ENCODE measurements at regions not wholly inside any gene's neighbourhood (a gene's known extent, or its start where the extent isn't known, plus 50 kb on each side); places are given as distances from the start of the nearest gene placed in this dataset.
A peak's percentile ranks its signal among the peaks of the same experiment; 100 is the strongest.

DNA sequence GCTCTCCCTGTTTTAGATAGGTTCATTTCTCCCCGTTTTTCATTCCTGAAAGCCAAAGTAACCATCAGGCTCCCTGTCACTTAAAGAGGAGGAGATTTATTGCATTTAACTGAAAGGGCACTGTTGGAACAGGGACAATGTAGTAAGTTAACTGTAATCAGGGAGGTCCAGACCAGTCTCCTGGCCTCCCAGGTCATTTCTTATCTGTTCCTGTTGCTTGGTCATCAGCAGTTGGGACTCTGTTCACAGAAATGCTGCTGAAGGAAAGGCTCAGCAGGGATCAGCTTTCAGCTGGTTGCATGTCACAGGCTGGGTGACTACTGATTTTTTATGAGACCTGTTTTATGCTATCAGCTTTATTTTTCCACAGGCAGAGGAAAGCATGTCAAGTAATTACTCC is 622.6 kb upstream of the GOT2 start (continued):
- TF ChIP-seq HDAC3 (IDR thresholded peaks at IDR 0.05; ENCODE audit: borderline replicate concordance, partially characterized antibody) (peak; percentile 80), MTA2 (IDR thresholded peaks at IDR 0.05; ENCODE audit: low read depth) (peak; percentile 89), PYGO2 (tag; IDR thresholded peaks at IDR 0.05) (no peak), ZNF146 (CRISPR knock-in tag; IDR thresholded peaks at IDR 0.05; ENCODE audit: unreplicated experiment) (no peak), NFATC3 (IDR thresholded peaks at IDR 0.05) (no peak), ZNF444 (CRISPR knock-in tag; IDR thresholded peaks at IDR 0.05) (no peak), HDAC2 (IDR thresholded peaks at IDR 0.05) (peak; percentile 87), JUND (IDR thresholded peaks at IDR 0.05; ENCODE audit: borderline replicate concordance, low read depth, low read length) (peak; percentile 73), JUND (tag; IDR thresholded peaks at IDR 0.05; ENCODE audit: borderline replicate concordance, low read depth, low read length) (peak; percentile 67; the same call in 1 of the 3 replicates), DPF2 (IDR thresholded peaks at IDR 0.05) (peak; percentile 96), CAMTA2 (CRISPR knock-in tag; conservative IDR thresholded peaks at IDR 0.05) (no peak), CBX3 (IDR thresholded peaks at IDR 0.05; ENCODE audit: borderline replicate concordance in 1 of 2, low read length in 2 of 2) (peak in 1 of 2 experiments; percentile 41; a peak in 1 of 3 replicates), GABPB1 (CRISPR knock-in tag; IDR thresholded peaks at IDR 0.05) (no peak), SLC30A9 (CRISPR knock-in tag; IDR thresholded peaks at IDR 0.05) (no peak), ERF (CRISPR knock-in tag; IDR thresholded peaks at IDR 0.05) (no peak), CBFA2T3 (IDR thresholded peaks at IDR 0.05) (peak; percentile 98), NCOA2 (IDR thresholded peaks at IDR 0.05; ENCODE audit: partially characterized antibody in 2 of 2) (peak; percentile 69 to 70), NR1H2 (CRISPR knock-in tag; IDR thresholded peaks at IDR 0.05) (no peak), LEF1 (IDR thresholded peaks at IDR 0.05) (peak; percentile 89), RBM25 (IDR thresholded peaks at IDR 0.05; ENCODE audit: low read depth, low read length, severe bottlenecking) (no peak), RB1 (IDR thresholded peaks at IDR 0.05; ENCODE audit: low read depth) (no peak), SMARCB1 (IDR thresholded peaks at IDR 0.05; ENCODE audit: insufficient read length, low read depth) (no peak), POLR2A (conservative IDR thresholded peaks at IDR 0.05) (no peak), SREBF2 (CRISPR knock-in tag; IDR thresholded peaks at IDR 0.05) (no peak), ZNF766 (CRISPR knock-in tag; conservative IDR thresholded peaks at IDR 0.05) (peak; percentile 84), POLR2G (IDR thresholded peaks at IDR 0.05; ENCODE audit: low read depth, low read length) (no peak)
- TF ChIP-seq, protein P1, sequence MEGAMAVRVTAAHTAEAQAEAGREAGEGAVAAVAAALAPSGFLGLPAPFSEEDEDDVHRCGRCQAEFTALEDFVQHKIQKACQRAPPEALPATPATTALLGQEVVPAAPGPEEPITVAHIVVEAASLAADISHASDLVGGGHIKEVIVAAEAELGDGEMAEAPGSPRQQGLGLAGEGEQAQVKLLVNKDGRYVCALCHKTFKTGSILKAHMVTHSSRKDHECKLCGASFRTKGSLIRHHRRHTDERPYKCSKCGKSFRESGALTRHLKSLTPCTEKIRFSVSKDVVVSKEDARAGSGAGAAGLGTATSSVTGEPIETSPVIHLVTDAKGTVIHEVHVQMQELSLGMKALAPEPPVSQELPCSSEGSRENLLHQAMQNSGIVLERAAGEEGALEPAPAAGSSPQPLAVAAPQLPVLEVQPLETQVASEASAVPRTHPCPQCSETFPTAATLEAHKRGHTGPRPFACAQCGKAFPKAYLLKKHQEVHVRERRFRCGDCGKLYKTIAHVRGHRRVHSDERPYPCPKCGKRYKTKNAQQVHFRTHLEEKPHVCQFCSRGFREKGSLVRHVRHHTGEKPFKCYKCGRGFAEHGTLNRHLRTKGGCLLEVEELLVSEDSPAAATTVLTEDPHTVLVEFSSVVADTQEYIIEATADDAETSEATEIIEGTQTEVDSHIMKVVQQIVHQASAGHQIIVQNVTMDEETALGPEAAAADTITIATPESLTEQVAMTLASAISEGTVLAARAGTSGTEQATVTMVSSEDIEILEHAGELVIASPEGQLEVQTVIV (CRISPR knock-in tag; IDR thresholded peaks at IDR 0.05; ENCODE audit: borderline replicate concordance): no peak
- TF ChIP-seq, protein P2, sequence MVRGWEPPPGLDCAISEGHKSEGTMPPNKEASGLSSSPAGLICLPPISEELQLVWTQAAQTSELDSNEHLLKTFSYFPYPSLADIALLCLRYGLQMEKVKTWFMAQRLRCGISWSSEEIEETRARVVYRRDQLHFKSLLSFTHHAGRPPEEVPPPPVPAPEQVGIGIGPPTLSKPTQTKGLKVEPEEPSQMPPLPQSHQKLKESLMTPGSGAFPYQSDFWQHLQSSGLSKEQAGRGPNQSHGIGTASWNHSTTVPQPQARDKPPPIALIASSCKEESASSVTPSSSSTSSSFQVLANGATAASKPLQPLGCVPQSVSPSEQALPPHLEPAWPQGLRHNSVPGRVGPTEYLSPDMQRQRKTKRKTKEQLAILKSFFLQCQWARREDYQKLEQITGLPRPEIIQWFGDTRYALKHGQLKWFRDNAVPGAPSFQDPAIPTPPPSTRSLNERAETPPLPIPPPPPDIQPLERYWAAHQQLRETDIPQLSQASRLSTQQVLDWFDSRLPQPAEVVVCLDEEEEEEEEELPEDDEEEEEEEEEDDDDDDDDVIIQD (CRISPR knock-in tag; IDR thresholded peaks at IDR 0.05): no peak
- TF ChIP-seq, protein P3, sequence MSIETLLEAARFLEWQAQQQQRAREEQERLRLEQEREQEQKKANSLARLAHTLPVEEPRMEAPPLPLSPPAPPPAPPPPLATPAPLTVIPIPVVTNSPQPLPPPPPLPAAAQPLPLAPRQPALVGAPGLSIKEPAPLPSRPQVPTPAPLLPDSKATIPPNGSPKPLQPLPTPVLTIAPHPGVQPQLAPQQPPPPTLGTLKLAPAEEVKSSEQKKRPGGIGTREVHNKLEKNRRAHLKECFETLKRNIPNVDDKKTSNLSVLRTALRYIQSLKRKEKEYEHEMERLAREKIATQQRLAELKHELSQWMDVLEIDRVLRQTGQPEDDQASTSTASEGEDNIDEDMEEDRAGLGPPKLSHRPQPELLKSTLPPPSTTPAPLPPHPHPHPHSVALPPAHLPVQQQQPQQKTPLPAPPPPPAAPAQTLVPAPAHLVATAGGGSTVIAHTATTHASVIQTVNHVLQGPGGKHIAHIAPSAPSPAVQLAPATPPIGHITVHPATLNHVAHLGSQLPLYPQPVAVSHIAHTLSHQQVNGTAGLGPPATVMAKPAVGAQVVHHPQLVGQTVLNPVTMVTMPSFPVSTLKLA (conservative IDR thresholded peaks at IDR 0.05): peak in 1 of 2 experiments; percentile 51; a peak in 1 of 4 replicates
